GM06990 (cell line): ENCODE measurements at regions not wholly inside any gene's neighbourhood (a gene's known extent, or its start where the extent isn't known, plus 50 kb on each side); places are given as distances from the start of the nearest gene placed in this dataset.
A peak's percentile ranks its signal among the peaks of the same experiment; 100 is the strongest.

Experiments used
- DNase-seq: peaks from one replicate; pipeline ENCODE4 v3.0.0-alpha.2; 2011; ENCODE audit not compliant: insufficient read length; ENCODE audit errors: extremely low read depth
- H3K27me3 ChIP-seq: replicated peaks from 2 replicates; pipeline ENCODE4 v1.6.0; 2011; ENCODE audit warnings: low read length; ENCODE audit not compliant: control insufficient read depth, insufficient read depth
- H3K36me3 ChIP-seq: 2 replicates; pipeline ENCODE4 v1.5.1; 2011; ENCODE audit warnings: low read length; ENCODE audit not compliant: control insufficient read depth, insufficient read depth
- H3K4me3 ChIP-seq: replicated peaks from 2 replicates; pipeline ENCODE4 v1.5.1; 2011; ENCODE audit warnings: low read depth, mild to moderate bottlenecking, control low read depth, low read length
- CTCF ChIP-seq: IDR thresholded peaks from 2 replicates; pipeline ENCODE4 v1.5.1; 2011; ENCODE audit warnings: low read length, control low read depth, mild to moderate bottlenecking, inconsistent platforms; ENCODE audit not compliant: insufficient read depth, poor library complexity, severe bottlenecking

- TF ChIP-seq CTCF: no peak
- Histone ChIP-seq H3K4me3 (no peak overlapping the region), H3K27me3 (no peaks in the 10 kb centered on the region), H3K36me3 (no peaks in the 10 kb centered on the region)
- peak; percentile 19 for DNase-seq
Measured at GRCh38 chr12:40168001-40168400, 56.8 kb upstream of the LRRK2 start.

- Histone ChIP-seq H3K4me3 (no peak overlapping the region), H3K36me3 (no peaks in the 10 kb centered on the region), H3K27me3 (no peaks in the 10 kb centered on the region)
- no peak for DNase-seq
- no peak for TF ChIP-seq CTCF
Measured at GRCh38 chr12:40165179-40165578, 59.3 kb upstream of the SLC2A13 start.

- Histone ChIP-seq H3K36me3 (no peaks in the 10 kb centered on the region), H3K4me3 (no peak overlapping the region), H3K27me3 (no peaks in the 10 kb centered on the region)
- no peak for TF ChIP-seq CTCF
- DNase-seq: no peak
Measured at GRCh38 chr12:40164034-40164433, 58.2 kb upstream of the SLC2A13 start.

- DNase-seq: no peak
- TF ChIP-seq CTCF: no peak
Measured at GRCh38 chr12:40162033-40162432, 56.2 kb upstream of the SLC2A13 start.

GRCh38 chr12:40158592-40159111 lies 52.8 kb upstream of the SLC2A13 start:
- H3K4me3 ChIP-seq: no peak overlapping the region
- no peak for DNase-seq
- no peak for TF ChIP-seq CTCF
- H3K27me3 ChIP-seq: no peaks in the 10 kb centered on the region
- H3K36me3 ChIP-seq: no peaks in the 10 kb centered on the region

More at GRCh38 chr12:40162033-40162432, 56.2 kb upstream of the SLC2A13 start:
- Histone ChIP-seq H3K4me3 (no peak overlapping the region), H3K36me3 (no peaks in the 10 kb centered on the region), H3K27me3 (no peaks in the 10 kb centered on the region)

- DNase-seq: no peak
- H3K36me3 ChIP-seq: no peaks in the 10 kb centered on the region
- no peak for TF ChIP-seq CTCF
- H3K27me3 ChIP-seq: no peaks in the 10 kb centered on the region
- no peak overlapping the region for H3K4me3 ChIP-seq
Measured at GRCh38 chr12:40157336-40157735, 51.5 kb upstream of the SLC2A13 start.
